ENCODE measurements at regions not wholly inside any gene's neighbourhood (a gene's known extent, or its start where the extent isn't known, plus 50 kb on each side); places are given as distances from the start of the nearest gene placed in this dataset.

GRCh38 chr21:32113486-32113885, 165.4 kb downstream of the MIS18A start:
- H4K20me1 ChIP-seq (ENCODE audit: control insufficient read depth, insufficient read depth): no peaks in the 10 kb centered on the region
- H3K79me2 ChIP-seq (ENCODE audit: control insufficient read depth, insufficient read depth, low read length): no peaks in the 10 kb centered on the region
- no peak overlapping the region for H2AFZ ChIP-seq (ENCODE audit: control insufficient read depth, low read depth, low read length)
- no peak overlapping the region for H3K9ac ChIP-seq (ENCODE audit: control insufficient read depth, insufficient read depth, low read length)
- no peaks in the 10 kb centered on the region for H3K36me3 ChIP-seq (ENCODE audit: control insufficient read depth in 2 of 2, insufficient read depth in 2 of 2, low read length in 1 of 2)
- H3K4me2 ChIP-seq (ENCODE audit: control insufficient read depth, insufficient read depth): no peak overlapping the region
- ChIA-PET RAD21 (ENCODE audit: unreplicated experiment) (no interaction called here), POLR2A (no interaction called here), SMC1A (ENCODE audit: uncharacterized antibody, unreplicated experiment) (no interaction called here), CTCF (no interaction called here)
- no TSS peak for BruUV-seq (replicated peaks)
- FAIRE-seq (no peak), DNase-seq (ENCODE audit: low read depth, low spot score) (no peak), ATAC-seq (no peak)
- WGBS (ENCODE audit: insufficient coverage, insufficient replicate concordance, low lambda C conversion rate, missing lambda C conversion rate): 19% methylated on average over 3 of the region's 3 CpGs
- in situ Hi-C loops (cut with MboI): no loop called here
- no peak overlapping the region for H3K27ac ChIP-seq (ENCODE audit: control insufficient read depth, insufficient read depth)
- intact Hi-C loops (cut with micrococcal nuclease; ENCODE audit: unreplicated experiment): no loop called here
- no peak overlapping the region for H3K4me3 ChIP-seq
- no peaks in the 10 kb centered on the region for H3K4me1 ChIP-seq (ENCODE audit: control insufficient read depth, insufficient read depth, low read length)
- H3K27me3 ChIP-seq (replicated peaks in 1 of 2; ENCODE audit: control insufficient read depth in 2 of 2, insufficient read depth in 2 of 2, low read length in 1 of 2): no peaks in the 10 kb centered on the region
- TF ChIP-seq CBX5 (IDR thresholded peaks at IDR 0.05; ENCODE audit: low read depth) (no peak), SIN3A (IDR thresholded peaks at IDR 0.05; ENCODE audit: low read depth, low read length) (no peak), ZBTB33 (IDR thresholded peaks at IDR 0.05) (no peak), MYC (IDR thresholded peaks at IDR 0.05; ENCODE audit: insufficient read depth, insufficient read length, insufficient replicate concordance, low read length, severe bottlenecking) (no peak), MYB (IDR thresholded peaks at IDR 0.05; ENCODE audit: borderline replicate concordance, low read depth, low read length) (no peak), POLR2AphosphoS5 (IDR thresholded peaks at IDR 0.05; ENCODE audit: low read length) (no peak), LARP7 (IDR thresholded peaks at IDR 0.05) (no peak), MXI1 (IDR thresholded peaks at IDR 0.05; ENCODE audit: low read depth, low read length) (no peak), SMARCA5 (IDR thresholded peaks at IDR 0.05) (no peak), CREB1 (IDR thresholded peaks at IDR 0.05; ENCODE audit: low read depth) (no peak)
- no peaks in the 10 kb centered on the region; the same call in 2 of the 3 replicates for H3K9me3 ChIP-seq (replicated peaks; ENCODE audit: control insufficient read depth, insufficient read depth, low read length)
